T-cell (primary cell): ENCODE measurements at regions not wholly inside any gene's neighbourhood (a gene's known extent, or its start where the extent isn't known, plus 50 kb on each side); places are given as distances from the start of the nearest gene placed in this dataset.

Experiments used
- ATAC-seq, 4 experiments: fragments of 200-7000 bp in 3 of 4; fragments of 150-1000 bp in 1 of 4; cut with Tn5 transposase; replicated peaks in 1 of 4; 1 replicate in 3 of 4; 2 replicates in 1 of 4; pipeline ENCODE4 v1.10.0; 2021; ENCODE audit warnings: moderate library complexity in 3 of 4, mild to moderate bottlenecking in 2 of 4, moderate number of reproducible peaks in 1 of 4
- CTCF ChIA-PET, 2 donors: fragments of 300-600 bp; sonication (Branson Sonifier 250); formaldehyde crosslinking; loops; one replicate each; lab custom pipeline; 2022; ENCODE audit warnings: antibody characterized with exemption in 2 of 2; lab: Charles Lee
- POLR2A ChIA-PET, 2 donors: fragments of 300-600 bp; sonication (Branson Sonifier 250); formaldehyde crosslinking; loops; one replicate each; lab custom pipeline; 2022; ENCODE audit warnings: antibody characterized with exemption in 2 of 2; lab: Charles Lee
- DNase-seq, 35 experiments: peaks; one replicate each; pipeline versions ENCODE4 v3.0.0 to v3.0.0-alpha.2; 2013 to 2023
- H3K27ac ChIP-seq: one replicate; pipeline ENCODE4 v1.5.1; 2013; ENCODE audit warnings: low read length
- H3K27me3 ChIP-seq, 2 experiments: replicated peaks in 1 of 2; 1 replicate in 1 of 2; 2 replicates in 1 of 2; pipeline versions ENCODE4 v1.6.1 to v1.7.0; 2013; ENCODE audit warnings: low read length in 1 of 2, mixed read lengths in 1 of 2; ENCODE audit not compliant: control insufficient read depth in 2 of 2, insufficient read depth in 2 of 2; ENCODE audit errors: extremely low read depth in 1 of 2
- H3K36me3 ChIP-seq, 2 donors: 1 replicate in 1 of 2; 2 replicates in 1 of 2; pipeline versions ENCODE4 v1.6.1 to v1.7.0; 2013; ENCODE audit warnings: low read length in 1 of 2; ENCODE audit not compliant: control insufficient read depth in 2 of 2, insufficient read depth in 1 of 2; ENCODE audit errors: extremely low read depth in 1 of 2
- H3K4me1 ChIP-seq, 2 experiments: 1 replicate in 1 of 2; 2 replicates in 1 of 2; pipeline versions ENCODE4 v1.6.1 to v1.7.0; 2013; ENCODE audit warnings: low read length in 2 of 2, mixed read lengths in 1 of 2; ENCODE audit not compliant: insufficient read depth in 2 of 2, control insufficient read depth in 1 of 2; ENCODE audit errors: extremely low read depth in 1 of 2
- H3K4me3 ChIP-seq, 2 donors: 1 replicate in 1 of 2; 2 replicates in 1 of 2; pipeline versions ENCODE4 v1.5.1 to v1.7.0; 2013; ENCODE audit warnings: mild to moderate bottlenecking in 2 of 2, low read length in 1 of 2, moderate library complexity in 1 of 2; ENCODE audit not compliant: control insufficient read depth in 1 of 2; ENCODE audit errors: extremely low read depth in 1 of 2
- H3K9me3 ChIP-seq: 2 replicates; pipeline ENCODE4 v1.7.0; 2013
- H3K27ac Mint-ChIP-seq, 2 donors: one replicate each; pipeline ENCODE4 v1.8.0; 2020 to 2021; ENCODE audit warnings: mild to moderate bottlenecking in 2 of 2, mixed read lengths in 2 of 2
- H3K27me3 Mint-ChIP-seq, 2 donors: one replicate each; pipeline ENCODE4 v1.8.0; 2021 to 2022; ENCODE audit warnings: mixed read lengths in 2 of 2
- H3K36me3 Mint-ChIP-seq: one replicate; pipeline ENCODE4 v1.8.0; 2021; ENCODE audit warnings: mixed read lengths
- H3K4me1 Mint-ChIP-seq, 3 donors: one replicate each; pipeline ENCODE4 v1.8.0; 2020 to 2022; ENCODE audit warnings: mixed read lengths in 3 of 3, mild to moderate bottlenecking in 1 of 3
- H3K4me3 Mint-ChIP-seq, 3 donors: one replicate each; pipeline ENCODE4 v1.8.0; 2020 to 2022; ENCODE audit warnings: mild to moderate bottlenecking in 3 of 3, mixed read lengths in 3 of 3, moderate library complexity in 3 of 3
- H3K9me3 Mint-ChIP-seq, 3 donors: one replicate each; pipeline ENCODE4 v1.8.0; 2020 to 2022; ENCODE audit warnings: mixed read lengths in 3 of 3
- WGBS: methylation state at CpG from one replicate; pipeline ENCODE4 v1.1.5; 2013; ENCODE audit warnings: missing lambda C conversion rate; ENCODE audit not compliant: insufficient coverage; 5-methylcytosine and 5-hydroxymethylcytosine counted together

- ATAC-seq: no peak
- Mint-ChIP-seq H3K9me3 (no peaks in the 10 kb centered on the region), H3K4me3 (no peak overlapping the region), H3K4me1 (no peaks in the 10 kb centered on the region), H3K27ac (no peak overlapping the region), H3K36me3 (no peaks in the 10 kb centered on the region), H3K27me3 (peaks cover 11 to 22% of the 10 kb centered on the region in 2 donors)
- H3K9me3 ChIP-seq: no peaks in the 10 kb centered on the region
- H3K4me1 ChIP-seq: no peaks in the 10 kb centered on the region
- POLR2A ChIA-PET: no interaction called here
- CTCF ChIA-PET: no interaction called here
- no peaks in the 10 kb centered on the region for H3K36me3 ChIP-seq
- H3K27ac ChIP-seq: no peak overlapping the region
- DNase-seq: no peak
- no peaks in the 10 kb centered on the region for H3K27me3 ChIP-seq
- no peak overlapping the region for H3K4me3 ChIP-seq
Measured at GRCh38 chr4:110675426-110675825, 52.5 kb upstream of the PITX2 start.

- Mint-ChIP-seq H3K27me3 (peaks cover 10 to 23% of the 10 kb centered on the region in 2 donors), H3K4me3 (no peak overlapping the region), H3K36me3 (no peaks in the 10 kb centered on the region), H3K9me3 (no peaks in the 10 kb centered on the region), H3K4me1 (no peaks in the 10 kb centered on the region), H3K27ac (no peak overlapping the region)
- no peaks in the 10 kb centered on the region for H3K36me3 ChIP-seq
- no peaks in the 10 kb centered on the region for H3K9me3 ChIP-seq
- no peak overlapping the region for H3K27ac ChIP-seq
- no peaks in the 10 kb centered on the region for H3K4me1 ChIP-seq
- ChIA-PET CTCF (no interaction called here), POLR2A (no interaction called here)
- no peak overlapping the region for H3K4me3 ChIP-seq
- no peaks in the 10 kb centered on the region for H3K27me3 ChIP-seq
- DNase-seq (no peak), ATAC-seq (no peak)
Measured at GRCh38 chr4:110676241-110676640, 53.4 kb upstream of the PITX2 start.

DNA sequence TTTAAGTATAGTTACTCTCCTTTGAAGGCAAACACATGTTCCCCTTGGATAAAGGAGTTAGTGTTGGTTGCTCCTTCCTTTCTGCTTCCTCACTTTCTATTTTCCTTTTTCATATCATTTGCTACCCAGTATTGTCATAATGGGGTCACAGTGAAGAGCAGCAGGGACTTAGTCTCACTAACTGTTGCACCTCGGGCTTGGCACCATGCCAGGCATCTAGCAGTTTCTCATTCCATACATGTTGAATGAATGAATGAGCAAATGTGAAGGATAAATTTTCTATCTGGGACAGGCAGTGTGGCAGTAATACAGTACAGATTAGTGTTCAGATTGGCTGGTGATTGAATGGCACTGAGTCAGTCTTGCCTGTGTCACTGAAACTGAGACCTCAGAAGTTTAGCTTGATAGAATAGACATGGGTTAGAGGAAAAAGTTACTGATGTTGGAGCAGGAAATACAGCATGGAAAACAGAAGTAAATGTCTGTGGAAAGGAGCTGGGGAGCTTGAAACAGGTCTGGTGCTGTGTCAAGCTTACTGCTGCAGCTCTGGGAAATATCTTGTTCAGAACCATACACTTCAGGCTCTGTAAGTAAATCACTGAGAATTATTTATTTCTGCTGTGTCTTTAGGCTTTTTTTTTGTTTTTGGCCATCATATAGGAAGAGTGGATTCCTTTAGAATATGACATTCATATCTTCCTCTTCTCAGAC is 55.8 kb upstream of the PITX2 start:
- CTCF ChIA-PET: no interaction called here
- Histone ChIP-seq H3K36me3 (no peaks in the 10 kb centered on the region), H3K27ac (no peak overlapping the region), H3K4me1 (no peaks in the 10 kb centered on the region), H3K27me3 (no peaks in the 10 kb centered on the region), H3K9me3 (no peaks in the 10 kb centered on the region), H3K4me3 (no peak overlapping the region)
- Mint-ChIP-seq H3K27ac (no peak overlapping the region), H3K36me3 (no peaks in the 10 kb centered on the region), H3K4me3 (no peak overlapping the region), H3K4me1 (no peaks in the 10 kb centered on the region), H3K27me3 (peaks cover 7 to 20% of the 10 kb centered on the region in 2 donors), H3K9me3 (no peaks in the 10 kb centered on the region)
- DNase-seq: no peak
- ATAC-seq: no peak
- WGBS: no CpG with 5 or more reads among the region's 1 CpG
- POLR2A ChIA-PET: no interaction called here

DNA sequence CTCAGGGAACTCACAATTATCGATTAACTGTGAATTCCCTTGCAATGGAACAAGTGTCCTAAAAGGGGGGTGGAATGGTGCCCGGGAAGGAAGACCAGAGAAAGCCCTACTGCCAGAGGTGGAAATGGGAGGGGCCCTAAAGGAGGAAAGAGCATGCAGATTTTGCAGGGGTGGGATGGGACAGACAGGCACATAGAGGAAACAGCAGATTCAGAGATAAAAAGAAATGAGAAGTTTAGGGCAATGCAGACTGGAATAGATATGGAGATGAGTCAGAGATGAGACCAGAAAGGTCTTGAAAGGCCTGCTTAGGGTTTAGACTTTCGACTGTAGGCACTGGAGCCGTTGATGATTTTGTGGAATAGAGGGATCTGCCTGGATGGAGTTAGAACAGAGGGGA is 57.4 kb upstream of the PITX2 start:
- no peak for ATAC-seq
- Histone ChIP-seq H3K4me1 (no peaks in the 10 kb centered on the region), H3K36me3 (no peaks in the 10 kb centered on the region), H3K4me3 (no peak overlapping the region), H3K9me3 (no peaks in the 10 kb centered on the region), H3K27me3 (no peaks in the 10 kb centered on the region), H3K27ac (no peak overlapping the region)
- POLR2A ChIA-PET: no interaction called here
- Mint-ChIP-seq H3K27ac (no peak overlapping the region), H3K9me3 (no peaks in the 10 kb centered on the region), H3K4me3 (no peak overlapping the region), H3K27me3 (peaks cover 6 to 20% of the 10 kb centered on the region in 2 donors), H3K4me1 (no peaks in the 10 kb centered on the region), H3K36me3 (no peaks in the 10 kb centered on the region)
- 46% methylated on average over 3 of the region's 4 CpGs for WGBS
- DNase-seq: no peak
- CTCF ChIA-PET: no interaction called here

DNA sequence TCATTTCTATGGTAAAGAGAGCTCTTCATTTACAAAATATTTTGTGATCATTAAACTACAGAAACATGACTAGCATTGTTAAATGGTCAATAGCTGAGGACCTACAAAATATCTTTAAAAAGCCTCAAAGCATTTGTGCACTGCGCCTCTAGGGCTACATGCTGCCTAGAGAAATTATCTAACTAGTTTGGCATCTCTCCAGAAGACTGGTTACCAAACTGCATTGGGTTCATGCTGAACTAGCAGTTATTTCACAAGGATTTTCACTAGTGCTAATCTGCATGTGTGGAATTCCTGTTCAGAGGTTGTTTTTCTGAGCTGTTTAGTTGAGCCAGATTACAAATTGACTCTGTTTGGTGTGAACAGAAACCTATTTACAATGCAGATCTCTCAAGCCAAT is 58.5 kb upstream of the PITX2 start:
- 100% methylated on average over 1 of the region's 1 CpG for WGBS

GRCh38 chr4:110682311-110682710 is 59.4 kb upstream of the PITX2 start:
- Mint-ChIP-seq H3K9me3 (peaks cover 0 to 3% (median 2%) of the 10 kb centered on the region in 3 donors), H3K36me3 (no peaks in the 10 kb centered on the region), H3K27me3 (peaks cover 6 to 11% of the 10 kb centered on the region in 2 donors), H3K4me1 (no peaks in the 10 kb centered on the region), H3K27ac (no peak overlapping the region), H3K4me3 (no peak overlapping the region)
- no peaks in the 10 kb centered on the region for H3K27me3 ChIP-seq
- H3K4me3 ChIP-seq: no peak overlapping the region
- ChIA-PET POLR2A (no interaction called here), CTCF (no interaction called here)
- ATAC-seq (no peak), DNase-seq (no peak)
- no peaks in the 10 kb centered on the region for H3K4me1 ChIP-seq
- WGBS: no CpG with 5 or more reads among the region's 1 CpG
- no peaks in the 10 kb centered on the region for H3K36me3 ChIP-seq
- H3K9me3 ChIP-seq: no peaks in the 10 kb centered on the region
- no peak overlapping the region for H3K27ac ChIP-seq

More for the DNA sequence above, 58.5 kb upstream of the PITX2 start:
- ChIA-PET CTCF (no interaction called here), POLR2A (no interaction called here)
- H3K27me3 ChIP-seq: no peaks in the 10 kb centered on the region
- peaks cover 6 to 14% of the 10 kb centered on the region in 2 donors for H3K27me3 Mint-ChIP-seq
- H3K4me1 ChIP-seq: no peaks in the 10 kb centered on the region
- no peaks in the 10 kb centered on the region for H3K9me3 ChIP-seq
- no peak overlapping the region for H3K4me3 Mint-ChIP-seq
- H3K4me3 ChIP-seq: no peak overlapping the region
- H3K36me3 Mint-ChIP-seq: no peaks in the 10 kb centered on the region
- no peak overlapping the region for H3K27ac ChIP-seq
- no peaks in the 10 kb centered on the region for H3K4me1 Mint-ChIP-seq
- no peaks in the 10 kb centered on the region for H3K9me3 Mint-ChIP-seq
- H3K36me3 ChIP-seq: no peaks in the 10 kb centered on the region
- no peak overlapping the region for H3K27ac Mint-ChIP-seq
- ATAC-seq (no peak), DNase-seq (no peak)

DNA sequence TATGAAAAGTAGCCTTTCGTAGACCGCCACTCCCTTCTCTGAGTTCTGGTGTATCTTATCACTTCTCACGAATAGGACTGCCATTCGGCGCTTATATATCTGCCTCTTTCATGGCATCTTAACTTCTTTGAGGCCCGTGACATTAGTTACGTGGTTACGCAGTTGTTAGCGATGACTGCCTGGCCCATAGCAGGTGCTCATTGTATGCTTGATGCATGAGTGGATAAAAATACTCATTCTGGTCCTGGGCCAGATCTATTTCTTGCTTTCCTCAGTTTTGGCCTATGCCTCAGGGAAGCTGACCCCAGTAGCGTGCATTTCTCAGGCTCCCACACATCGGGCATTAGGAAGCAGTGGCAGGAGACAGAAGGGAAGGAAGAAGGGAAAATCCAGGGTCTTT is 60.7 kb upstream of the PITX2 start:
- Mint-ChIP-seq H3K4me1 (no peaks in the 10 kb centered on the region), H3K9me3 (peaks cover 0 to 3% (median 2%) of the 10 kb centered on the region in 3 donors), H3K36me3 (no peaks in the 10 kb centered on the region), H3K27ac (no peak overlapping the region), H3K27me3 (peaks cover 2 to 11% of the 10 kb centered on the region in 2 donors), H3K4me3 (no peak overlapping the region)
- Histone ChIP-seq H3K4me3 (no peak overlapping the region), H3K36me3 (no peaks in the 10 kb centered on the region), H3K27me3 (no peaks in the 10 kb centered on the region), H3K4me1 (no peaks in the 10 kb centered on the region), H3K9me3 (no peaks in the 10 kb centered on the region), H3K27ac (no peak overlapping the region)
- ATAC-seq (no peak), DNase-seq (no peak)
- POLR2A ChIA-PET: no interaction called here
- WGBS: 98% methylated on average over 6 of the region's 11 CpGs
- CTCF ChIA-PET: no interaction called here
